ENCODE measurements at regions not wholly inside any gene's neighbourhood (a gene's known extent, or its start where the extent isn't known, plus 50 kb on each side); places are given as distances from the start of the nearest gene placed in this dataset.

DNA sequence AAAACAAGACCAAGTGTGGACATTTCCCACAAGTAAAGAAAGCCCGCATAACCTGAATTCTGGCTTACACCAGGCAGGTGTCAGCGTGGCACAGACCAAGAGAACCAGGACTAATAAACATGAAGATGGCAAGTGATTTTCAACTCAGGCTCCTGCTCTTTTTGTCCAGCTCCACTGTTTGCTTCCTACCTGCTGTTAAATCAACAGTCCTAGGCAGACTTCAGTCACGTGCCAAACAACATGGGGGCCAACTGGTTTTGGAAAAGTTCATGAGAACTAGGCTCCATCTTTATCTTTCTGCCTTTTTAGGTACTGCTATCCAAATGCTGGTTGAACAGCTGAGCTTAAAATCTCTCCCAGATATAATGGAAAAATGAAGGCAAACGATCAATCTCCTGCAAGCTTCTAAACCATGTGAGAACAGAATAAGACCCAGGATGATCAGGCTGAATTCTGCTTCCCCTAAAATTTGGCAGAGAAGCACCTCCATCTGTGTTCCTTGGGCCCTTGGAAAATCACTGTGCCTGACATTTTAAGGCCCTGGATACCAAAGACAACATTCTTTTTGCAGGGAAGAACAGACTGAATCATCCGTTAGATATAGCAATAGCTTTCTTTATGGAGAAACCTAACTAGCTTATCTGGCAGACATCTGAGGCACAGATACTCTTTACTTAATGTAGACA, 215.6 kb upstream of the USP15 start:
- BruUV-seq (replicated peaks): no TSS peak
- Histone ChIP-seq H3K4me3 (no peak overlapping the region), H3K79me2 (ENCODE audit: control insufficient read depth, insufficient read depth, low read length) (no peaks in the 10 kb centered on the region), H3K9me1 (ENCODE audit: control insufficient read depth, insufficient read depth, low read length) (no peaks in the 10 kb centered on the region), H3K9me3 (replicated peaks; ENCODE audit: control insufficient read depth, insufficient read depth, low read depth, low read length) (no peaks in the 10 kb centered on the region), H3K27me3 (ENCODE audit: control insufficient read depth in 2 of 2, insufficient read depth in 2 of 2, low read length in 2 of 2) (no peaks in the 10 kb centered on the region), H3K9ac (ENCODE audit: insufficient read depth in 1 of 2, low read depth in 2 of 2, low read length in 2 of 2) (no peak overlapping the region), H3K4me2 (ENCODE audit: insufficient read depth, low read length) (no peak overlapping the region), H3K4me1 (replicated peaks in 1 of 2; ENCODE audit: control insufficient read depth in 2 of 2, insufficient read depth in 2 of 2, low read length in 2 of 2) (no peaks in the 10 kb centered on the region), H3K36me3 (ENCODE audit: control insufficient read depth, insufficient read depth, low read length) (no peaks in the 10 kb centered on the region), H4K20me1 (replicated peaks; ENCODE audit: control insufficient read depth, insufficient read depth, low read length) (no peaks in the 10 kb centered on the region), H3K27ac (ENCODE audit: extremely low read depth, low read depth, low read length) (no peak overlapping the region), H2AFZ (ENCODE audit: low read depth, low read length) (no peak overlapping the region)
- ChIA-PET CTCF (ENCODE audit: low intra/inter-chr PET ratio) (no interaction called here), POLR2A (interaction anchor here (1.2 kb wide), 1 partner anchor 9 kb away, joined by 5 read pairs; no protein-coding TSS in a partner anchor)
- TF ChIP-seq, protein P1, sequence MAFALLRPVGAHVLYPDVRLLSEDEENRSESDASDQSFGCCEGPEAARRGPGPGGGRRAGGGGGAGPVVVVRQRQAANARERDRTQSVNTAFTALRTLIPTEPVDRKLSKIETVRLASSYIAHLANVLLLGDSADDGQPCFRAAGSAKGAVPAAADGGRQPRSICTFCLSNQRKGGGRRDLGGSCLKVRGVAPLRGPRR (CRISPR knock-in tag; IDR thresholded peaks at IDR 0.05): no peak
- TF ChIP-seq, protein P2, sequence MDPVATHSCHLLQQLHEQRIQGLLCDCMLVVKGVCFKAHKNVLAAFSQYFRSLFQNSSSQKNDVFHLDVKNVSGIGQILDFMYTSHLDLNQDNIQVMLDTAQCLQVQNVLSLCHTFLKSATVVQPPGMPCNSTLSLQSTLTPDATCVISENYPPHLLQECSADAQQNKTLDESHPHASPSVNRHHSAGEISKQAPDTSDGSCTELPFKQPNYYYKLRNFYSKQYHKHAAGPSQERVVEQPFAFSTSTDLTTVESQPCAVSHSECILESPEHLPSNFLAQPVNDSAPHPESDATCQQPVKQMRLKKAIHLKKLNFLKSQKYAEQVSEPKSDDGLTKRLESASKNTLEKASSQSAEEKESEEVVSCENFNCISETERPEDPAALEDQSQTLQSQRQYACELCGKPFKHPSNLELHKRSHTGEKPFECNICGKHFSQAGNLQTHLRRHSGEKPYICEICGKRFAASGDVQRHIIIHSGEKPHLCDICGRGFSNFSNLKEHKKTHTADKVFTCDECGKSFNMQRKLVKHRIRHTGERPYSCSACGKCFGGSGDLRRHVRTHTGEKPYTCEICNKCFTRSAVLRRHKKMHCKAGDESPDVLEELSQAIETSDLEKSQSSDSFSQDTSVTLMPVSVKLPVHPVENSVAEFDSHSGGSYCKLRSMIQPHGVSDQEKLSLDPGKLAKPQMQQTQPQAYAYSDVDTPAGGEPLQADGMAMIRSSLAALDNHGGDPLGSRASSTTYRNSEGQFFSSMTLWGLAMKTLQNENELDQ (CRISPR knock-in tag; IDR thresholded peaks at IDR 0.05; ENCODE audit: borderline replicate concordance): no peak
- TF ChIP-seq WHSC1 (IDR thresholded peaks at IDR 0.05; ENCODE audit: low read length): no peak
- no peak for TF ChIP-seq LARP7 (IDR thresholded peaks at IDR 0.05)
- no peak for TF ChIP-seq RBBP5 (IDR thresholded peaks at IDR 0.05; ENCODE audit: borderline replicate concordance, insufficient read depth, low read length, poor library complexity, severe bottlenecking)
- TF ChIP-seq ZNF347 (CRISPR knock-in tag; IDR thresholded peaks at IDR 0.05; ENCODE audit: low read depth): no peak
- no peak for TF ChIP-seq ZNF551 (CRISPR knock-in tag; IDR thresholded peaks at IDR 0.05)
- no peak for TF ChIP-seq GMEB1 (CRISPR knock-in tag; IDR thresholded peaks at IDR 0.05)
- no peak for TF ChIP-seq ID3 (CRISPR knock-in tag; IDR thresholded peaks at IDR 0.05)
- no peak for TF ChIP-seq ID3 (tag; IDR thresholded peaks at IDR 0.05)
- 0% methylated on average over 5 of the region's 5 CpGs for WGBS (ENCODE audit: insufficient coverage, low coverage, missing lambda C conversion rate)
- in situ Hi-C loops (cut with MboI) (no loop called here), intact Hi-C loops (cut with micrococcal nuclease) (no loop called here)
- DNase-seq (ENCODE audit: extremely low read depth in 1 of 4, low spot score in 3 of 4) (no peak), FAIRE-seq (no peak), ATAC-seq (no peak)

All from K562 (cell line).